HEK293T (cell line): ENCODE measurements at regions not wholly inside any gene's neighbourhood (a gene's known extent, or its start where the extent isn't known, plus 50 kb on each side); places are given as distances from the start of the nearest gene placed in this dataset.

ENCODE experiments used
- SP1 ChIP-seq: fragments of 450-650 bp; IDR thresholded peaks from 2 replicates; pipeline ENCODE4 v1.6.1; 2017
- SUZ12 ChIP-seq: fragments of 450-650 bp; IDR thresholded peaks from 2 replicates; pipeline ENCODE4 v1.6.1; 2016; ENCODE audit warnings: mild to moderate bottlenecking
- ZNF384 ChIP-seq: fragments of 450-650 bp; IDR thresholded peaks from 2 replicates; pipeline ENCODE4 v1.6.1; 2016

- no peak for TF ChIP-seq SP1
- no peak for TF ChIP-seq SUZ12
- no peak for TF ChIP-seq ZNF384
These were observed 1276.9 kb upstream of the ADGRL2 start for GRCh38 chr1:80523861-80524260.
